Activated CD4-positive, alpha-beta T cell treated with anti-CD3 and anti-CD28 coated beads for 36 hours (primary cell): ENCODE measurements at regions not wholly inside any gene's neighbourhood (a gene's known extent, or its start where the extent isn't known, plus 50 kb on each side); places are given as distances from the start of the nearest gene placed in this dataset.

Experiments used
- ATAC-seq: fragments of 200-7000 bp; cut with Tn5 transposase; one replicate; pipeline ENCODE4 v1.10.0; 2021; ENCODE audit warnings: mild to moderate bottlenecking, moderate library complexity
- CTCF ChIA-PET: fragments of 350-600 bp; sonication (Branson Sonifier 250); formaldehyde crosslinking; loops from one replicate; lab custom pipeline; 2021; ENCODE audit warnings: antibody characterized with exemption; lab: Charles Lee
- POLR2A ChIA-PET: fragments of 350-600 bp; sonication (Branson Sonifier 250); formaldehyde crosslinking; loops from one replicate; lab custom pipeline; 2021; ENCODE audit warnings: antibody characterized with exemption, inconsistent platforms; lab: Charles Lee
- DNase-seq: peaks from one replicate; pipeline ENCODE4 v3.0.0-alpha.2; 2020
- H3K27ac Mint-ChIP-seq: one replicate; pipeline ENCODE4 v1.8.0; 2021; ENCODE audit warnings: mixed read lengths
- H3K27me3 Mint-ChIP-seq: one replicate; pipeline ENCODE4 v1.8.0; 2021; ENCODE audit warnings: mixed read lengths
- H3K36me3 Mint-ChIP-seq: one replicate; pipeline ENCODE4 v1.8.0; 2021; ENCODE audit warnings: low read depth, mixed read lengths
- H3K4me1 Mint-ChIP-seq: one replicate; pipeline ENCODE4 v1.8.0; 2021; ENCODE audit warnings: mixed read lengths
- H3K4me3 Mint-ChIP-seq: one replicate; pipeline ENCODE4 v1.8.0; 2021; ENCODE audit warnings: mild to moderate bottlenecking, moderate library complexity, mixed read lengths
- H3K9me3 Mint-ChIP-seq: one replicate; pipeline ENCODE4 v1.8.0; 2021; ENCODE audit warnings: low read depth, mixed read lengths
- intact Hi-C, 2 experiments: fragments of 100-400 bp; cut with DNase I in 1 of 2; cut with micrococcal nuclease in 1 of 2; formaldehyde crosslinking; loops; one replicate each; pipeline versions ENCODE4 v1.14.2 to v1.15.1; 2022 to 2024; cut with DNase I, micrococcal nuclease

GRCh38 chr11:131195661-131196517 is 174.5 kb upstream of the NTM start:
- ChIA-PET POLR2A (no interaction called here), CTCF (no interaction called here)
- Mint-ChIP-seq H3K27me3 (no peaks in the 10 kb centered on the region), H3K4me3 (no peak overlapping the region), H3K9me3 (no peaks in the 10 kb centered on the region), H3K4me1 (no peaks in the 10 kb centered on the region), H3K27ac (no peak overlapping the region), H3K36me3 (no peaks in the 10 kb centered on the region)
- DNase-seq (no peak), ATAC-seq (no peak)
- intact Hi-C loops: no loop called here

- H3K27ac Mint-ChIP-seq: no peak overlapping the region
- H3K4me1 Mint-ChIP-seq: no peaks in the 10 kb centered on the region
- H3K36me3 Mint-ChIP-seq: no peaks in the 10 kb centered on the region
- intact Hi-C loops: no loop called here
- H3K4me3 Mint-ChIP-seq: no peak overlapping the region
- POLR2A ChIA-PET: no interaction called here
- CTCF ChIA-PET: interaction anchor here (0.6 kb wide), 1 partner anchor 205 kb away, joined by 3 read pairs; no protein-coding TSS in a partner anchor
- DNase-seq (no peak), ATAC-seq (no peak)
- peaks cover 2% of the 10 kb centered on the region for H3K27me3 Mint-ChIP-seq
- H3K9me3 Mint-ChIP-seq: no peaks in the 10 kb centered on the region
Observed at GRCh38 chr11:131198161-131199014, 172.0 kb upstream of the NTM start.

GRCh38 chr11:131199015-131199280 is 171.5 kb upstream of the NTM start:
- H3K36me3 Mint-ChIP-seq: no peaks in the 10 kb centered on the region
- H3K9me3 Mint-ChIP-seq: no peaks in the 10 kb centered on the region
- ChIA-PET POLR2A (no interaction called here), CTCF (interaction anchor here (0.6 kb wide), 1 partner anchor 206 kb away, joined by 3 read pairs; no protein-coding TSS in a partner anchor)
- intact Hi-C loops: no loop called here
- H3K27ac Mint-ChIP-seq: no peak overlapping the region
- ATAC-seq: no peak
- peaks cover 2% of the 10 kb centered on the region for H3K27me3 Mint-ChIP-seq
- no peaks in the 10 kb centered on the region for H3K4me1 Mint-ChIP-seq
- no peak for DNase-seq
- H3K4me3 Mint-ChIP-seq: no peak overlapping the region

GRCh38 chr11:131201674-131202073 is 168.7 kb upstream of the NTM start:
- ChIA-PET CTCF (no interaction called here), POLR2A (no interaction called here)
- Mint-ChIP-seq H3K4me3 (no peak overlapping the region), H3K36me3 (no peaks in the 10 kb centered on the region), H3K27ac (no peak overlapping the region), H3K4me1 (no peaks in the 10 kb centered on the region), H3K27me3 (peaks cover 2% of the 10 kb centered on the region), H3K9me3 (no peaks in the 10 kb centered on the region)
- ATAC-seq (no peak), DNase-seq (no peak)
- intact Hi-C loops: no loop called here

GRCh38 chr11:131203040-131203439 is 167.4 kb upstream of the NTM start:
- no peak for DNase-seq
- no peak overlapping the region for H3K4me3 Mint-ChIP-seq
- H3K36me3 Mint-ChIP-seq: no peaks in the 10 kb centered on the region
- ChIA-PET POLR2A (no interaction called here), CTCF (no interaction called here)
- H3K4me1 Mint-ChIP-seq: no peaks in the 10 kb centered on the region
- intact Hi-C loops: no loop called here
- no peak for ATAC-seq
- H3K27me3 Mint-ChIP-seq: peaks cover 5% of the 10 kb centered on the region
- no peak overlapping the region for H3K27ac Mint-ChIP-seq
- H3K9me3 Mint-ChIP-seq: no peaks in the 10 kb centered on the region

- ChIA-PET CTCF (no interaction called here), POLR2A (no interaction called here)
- Mint-ChIP-seq H3K4me1 (no peaks in the 10 kb centered on the region), H3K36me3 (no peaks in the 10 kb centered on the region), H3K27me3 (peaks cover 5% of the 10 kb centered on the region), H3K27ac (no peak overlapping the region), H3K4me3 (no peak overlapping the region), H3K9me3 (no peaks in the 10 kb centered on the region)
- intact Hi-C loops: no loop called here
- ATAC-seq (no peak), DNase-seq (no peak)
Observed at GRCh38 chr11:131204282-131204681, 166.1 kb upstream of the NTM start.

- intact Hi-C loops: no loop called here
- H3K36me3 Mint-ChIP-seq: no peaks in the 10 kb centered on the region
- no peak overlapping the region for H3K27ac Mint-ChIP-seq
- DNase-seq (no peak), ATAC-seq (no peak)
- CTCF ChIA-PET: interaction anchor here (0.7 kb wide), 1 partner anchor 1498 kb away, joined by 3 read pairs; no protein-coding TSS in a partner anchor
- H3K9me3 Mint-ChIP-seq: no peaks in the 10 kb centered on the region
- peaks cover 5% of the 10 kb centered on the region for H3K27me3 Mint-ChIP-seq
- H3K4me1 Mint-ChIP-seq: no peaks in the 10 kb centered on the region
- H3K4me3 Mint-ChIP-seq: no peak overlapping the region
- POLR2A ChIA-PET: no interaction called here
Observed at GRCh38 chr11:131204765-131205380, 165.5 kb upstream of the NTM start.

- ChIA-PET CTCF (no interaction called here), POLR2A (no interaction called here)
- DNase-seq (no peak), ATAC-seq (no peak)
- Mint-ChIP-seq H3K4me3 (no peak overlapping the region), H3K27me3 (peaks cover 5% of the 10 kb centered on the region), H3K36me3 (no peaks in the 10 kb centered on the region), H3K27ac (no peak overlapping the region), H3K9me3 (no peaks in the 10 kb centered on the region), H3K4me1 (no peaks in the 10 kb centered on the region)
- intact Hi-C loops: no loop called here
Observed at GRCh38 chr11:131206671-131207070, 163.7 kb upstream of the NTM start.

GRCh38 chr11:131207901-131208300 is 162.5 kb upstream of the NTM start:
- intact Hi-C loops: no loop called here
- Mint-ChIP-seq H3K4me1 (no peaks in the 10 kb centered on the region), H3K27ac (no peak overlapping the region), H3K9me3 (no peaks in the 10 kb centered on the region), H3K36me3 (no peaks in the 10 kb centered on the region), H3K27me3 (peaks cover 5% of the 10 kb centered on the region), H3K4me3 (no peak overlapping the region)
- DNase-seq: no peak
- CTCF ChIA-PET: no interaction called here
- POLR2A ChIA-PET: no interaction called here
- ATAC-seq: no peak

GRCh38 chr11:131217313-131218310 is 152.8 kb upstream of the NTM start:
- Mint-ChIP-seq H3K4me1 (no peaks in the 10 kb centered on the region), H3K27ac (no peak overlapping the region), H3K36me3 (no peaks in the 10 kb centered on the region), H3K9me3 (peaks cover 2% of the 10 kb centered on the region), H3K27me3 (peaks cover 15% of the 10 kb centered on the region), H3K4me3 (no peak overlapping the region)
- CTCF ChIA-PET: interaction anchor here (0.7 to 1.4 kb wide), 3 partner anchors 9 to 122 kb away, joined by 3 read pairs; no protein-coding TSS in a partner anchor
- POLR2A ChIA-PET: no interaction called here
- DNase-seq (no peak), ATAC-seq (no peak)
- intact Hi-C loops: no loop called here

- Mint-ChIP-seq H3K4me1 (no peaks in the 10 kb centered on the region), H3K27ac (no peak overlapping the region), H3K4me3 (no peak overlapping the region), H3K9me3 (peaks cover 2% of the 10 kb centered on the region), H3K27me3 (peaks cover 15% of the 10 kb centered on the region), H3K36me3 (no peaks in the 10 kb centered on the region)
- DNase-seq: no peak
- POLR2A ChIA-PET: no interaction called here
- no peak for ATAC-seq
- CTCF ChIA-PET: interaction anchor here (0.7 kb wide), 1 partner anchor 122 kb away, joined by 3 read pairs; no protein-coding TSS in a partner anchor
- intact Hi-C loops: no loop called here
Observed at GRCh38 chr11:131218542-131218941, 151.9 kb upstream of the NTM start.
